Upper lobe of left lung (tissue), 4 donors: ENCODE measurements at regions not wholly inside any gene's neighbourhood (a gene's known extent, or its start where the extent isn't known, plus 50 kb on each side); places are given as distances from the start of the nearest gene placed in this dataset.

Experiments used
- CTCF ChIP-seq, 6 experiments: fragments of 450-650 bp in 4 of 6; fragments of 200-600 bp in 2 of 6; sonication (generic) in 2 of 6; IDR thresholded peaks; one replicate each; pipeline ENCODE4 v1.5.1; 2016 to 2019; ENCODE audit warnings: antibody characterized with exemption in 6 of 6
- POLR2A ChIP-seq, 4 donors: fragments of 450-650 bp; IDR thresholded peaks; one replicate each; pipeline ENCODE4 v1.5.1; 2016 to 2017; ENCODE audit warnings: antibody characterized with exemption in 4 of 4, mild to moderate bottlenecking in 2 of 4

- TF ChIP-seq CTCF (IDR thresholded peaks at IDR 0.05) (no peak), POLR2A (IDR thresholded peaks at IDR 0.05) (no peak)
Observed at GRCh38 chr6:51249798-51250197, 431.1 kb downstream of the TFAP2B start.
